ENCODE measurements at regions not wholly inside any gene's neighbourhood (a gene's known extent, or its start where the extent isn't known, plus 50 kb on each side); places are given as distances from the start of the nearest gene placed in this dataset.

DNA sequence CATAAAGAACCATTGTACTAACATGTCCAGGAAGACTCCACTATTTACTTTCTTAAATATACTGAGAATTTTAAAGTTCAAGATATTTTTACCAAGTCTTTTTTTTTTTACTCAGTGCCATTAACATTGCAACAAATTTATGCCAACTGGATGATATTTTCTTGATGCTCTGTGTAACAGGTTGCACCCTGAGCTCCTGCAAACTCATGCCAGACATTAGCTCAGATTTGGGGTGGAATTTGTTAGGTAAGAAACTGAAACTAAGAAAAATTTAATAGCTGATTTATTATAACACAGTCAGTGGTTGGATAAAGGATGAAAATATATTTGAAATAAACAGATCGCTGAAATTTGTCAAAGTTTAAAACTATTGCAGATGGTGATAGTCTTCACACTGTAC lies 228.6 kb upstream of the SPHKAP start:
- TF ChIP-seq, protein P1, sequence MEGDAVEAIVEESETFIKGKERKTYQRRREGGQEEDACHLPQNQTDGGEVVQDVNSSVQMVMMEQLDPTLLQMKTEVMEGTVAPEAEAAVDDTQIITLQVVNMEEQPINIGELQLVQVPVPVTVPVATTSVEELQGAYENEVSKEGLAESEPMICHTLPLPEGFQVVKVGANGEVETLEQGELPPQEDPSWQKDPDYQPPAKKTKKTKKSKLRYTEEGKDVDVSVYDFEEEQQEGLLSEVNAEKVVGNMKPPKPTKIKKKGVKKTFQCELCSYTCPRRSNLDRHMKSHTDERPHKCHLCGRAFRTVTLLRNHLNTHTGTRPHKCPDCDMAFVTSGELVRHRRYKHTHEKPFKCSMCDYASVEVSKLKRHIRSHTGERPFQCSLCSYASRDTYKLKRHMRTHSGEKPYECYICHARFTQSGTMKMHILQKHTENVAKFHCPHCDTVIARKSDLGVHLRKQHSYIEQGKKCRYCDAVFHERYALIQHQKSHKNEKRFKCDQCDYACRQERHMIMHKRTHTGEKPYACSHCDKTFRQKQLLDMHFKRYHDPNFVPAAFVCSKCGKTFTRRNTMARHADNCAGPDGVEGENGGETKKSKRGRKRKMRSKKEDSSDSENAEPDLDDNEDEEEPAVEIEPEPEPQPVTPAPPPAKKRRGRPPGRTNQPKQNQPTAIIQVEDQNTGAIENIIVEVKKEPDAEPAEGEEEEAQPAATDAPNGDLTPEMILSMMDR (IDR thresholded peaks at IDR 0.05; ENCODE audit: insufficient read depth, low read length, poor library complexity, severe bottlenecking): no peak
- Histone ChIP-seq H3K36me3 (ENCODE audit: control insufficient read depth, insufficient read depth, low read length) (no peaks in the 10 kb centered on the region), H3K27me3 (ENCODE audit: control insufficient read depth, insufficient read depth, low read length) (no peaks in the 10 kb centered on the region), H3K4me3 (ENCODE audit: low read depth, low read length) (no peak overlapping the region)
- no peak for DNase-seq (ENCODE audit: low read depth)

DNA sequence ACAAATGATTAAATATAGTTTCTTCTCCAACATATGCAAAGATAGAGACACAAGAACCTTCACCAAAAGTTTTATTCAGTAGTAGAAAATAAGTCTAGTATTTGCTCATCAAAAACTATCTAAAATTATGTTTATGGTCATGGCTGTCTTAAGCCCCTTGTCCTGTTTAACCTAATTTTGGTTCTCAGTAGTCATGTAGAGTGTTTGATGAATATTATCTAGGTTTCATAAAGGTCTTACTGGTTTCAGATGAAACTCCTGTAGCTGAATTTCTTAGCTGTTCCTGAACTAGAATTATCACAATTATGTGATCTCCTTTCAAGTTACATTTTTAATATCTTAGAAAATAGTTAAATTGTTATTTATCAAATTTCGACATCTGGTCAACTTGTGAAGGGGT lies 228.0 kb upstream of the SPHKAP start:
- TF ChIP-seq, protein P1 (IDR thresholded peaks at IDR 0.05; ENCODE audit: insufficient read depth, low read length, poor library complexity, severe bottlenecking): no peak
- no peak for DNase-seq (ENCODE audit: low read depth)
- no peaks in the 10 kb centered on the region for H3K27me3 ChIP-seq (ENCODE audit: control insufficient read depth, insufficient read depth, low read length)
- no peak overlapping the region for H3K4me3 ChIP-seq (ENCODE audit: low read depth, low read length)
- no peaks in the 10 kb centered on the region for H3K36me3 ChIP-seq (ENCODE audit: control insufficient read depth, insufficient read depth, low read length)

DNA sequence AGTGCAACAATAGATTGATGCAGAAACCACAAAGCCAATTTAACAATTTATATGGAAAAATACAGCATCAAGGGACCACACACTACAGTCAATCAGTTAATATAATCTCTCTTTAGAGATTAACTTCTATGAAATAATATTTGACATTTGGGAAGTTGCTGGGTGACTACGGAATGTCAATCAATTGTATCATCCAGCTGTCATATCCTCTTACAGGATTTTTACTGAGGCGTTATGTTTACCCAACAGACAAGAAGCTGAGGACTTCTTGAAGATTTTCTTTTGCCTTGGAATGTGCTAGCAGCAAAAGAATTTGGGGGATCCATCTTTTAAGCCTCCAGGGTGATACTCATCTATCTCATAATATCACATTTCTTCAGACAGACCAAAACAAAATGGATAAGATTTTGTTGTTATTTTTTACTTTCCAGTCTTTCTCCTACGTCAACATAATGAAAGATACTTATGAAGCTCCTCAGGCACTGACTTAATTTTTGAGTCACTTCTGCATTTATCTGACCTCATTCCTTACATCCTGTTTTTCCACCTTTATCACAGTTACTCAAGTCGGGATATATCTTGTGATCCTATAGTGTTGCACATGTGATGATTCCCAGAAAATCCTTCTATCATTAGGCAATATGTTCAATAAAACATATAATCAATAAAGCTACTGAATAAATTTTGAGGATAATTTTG lies 227.2 kb upstream of the SPHKAP start:
- no peak overlapping the region for H3K4me3 ChIP-seq (ENCODE audit: low read depth, low read length)
- no peak for DNase-seq (ENCODE audit: low read depth)
- H3K27me3 ChIP-seq (ENCODE audit: control insufficient read depth, insufficient read depth, low read length): no peaks in the 10 kb centered on the region
- no peaks in the 10 kb centered on the region for H3K36me3 ChIP-seq (ENCODE audit: control insufficient read depth, insufficient read depth, low read length)
- TF ChIP-seq, protein P1 (IDR thresholded peaks at IDR 0.05; ENCODE audit: insufficient read depth, low read length, poor library complexity, severe bottlenecking): no peak

DNA sequence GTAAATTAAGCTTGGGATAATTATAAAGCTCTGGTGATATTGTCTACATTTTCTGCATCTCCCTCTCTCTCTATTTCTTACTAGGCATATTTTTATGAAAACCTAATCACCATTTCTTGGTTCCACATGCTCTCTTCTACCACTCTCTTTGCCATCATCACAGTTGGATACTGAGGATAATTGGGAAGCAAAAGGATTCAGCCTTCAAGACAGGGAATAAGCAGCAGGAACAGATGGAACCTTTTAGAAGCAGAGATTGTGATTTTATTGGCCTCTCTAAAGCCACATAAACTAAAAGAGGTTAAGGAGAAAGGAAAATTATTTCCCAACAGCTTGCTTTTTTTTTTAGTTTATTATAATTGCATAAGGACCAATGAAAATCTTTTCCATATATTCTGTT lies 226.3 kb upstream of the SPHKAP start:
- Histone ChIP-seq H3K4me3 (ENCODE audit: low read depth, low read length) (no peak overlapping the region), H3K36me3 (ENCODE audit: control insufficient read depth, insufficient read depth, low read length) (no peaks in the 10 kb centered on the region), H3K27me3 (ENCODE audit: control insufficient read depth, insufficient read depth, low read length) (no peaks in the 10 kb centered on the region)
- TF ChIP-seq, protein P1 (IDR thresholded peaks at IDR 0.05; ENCODE audit: insufficient read depth, low read length, poor library complexity, severe bottlenecking): no peak
- no peak for DNase-seq (ENCODE audit: low read depth)

DNA sequence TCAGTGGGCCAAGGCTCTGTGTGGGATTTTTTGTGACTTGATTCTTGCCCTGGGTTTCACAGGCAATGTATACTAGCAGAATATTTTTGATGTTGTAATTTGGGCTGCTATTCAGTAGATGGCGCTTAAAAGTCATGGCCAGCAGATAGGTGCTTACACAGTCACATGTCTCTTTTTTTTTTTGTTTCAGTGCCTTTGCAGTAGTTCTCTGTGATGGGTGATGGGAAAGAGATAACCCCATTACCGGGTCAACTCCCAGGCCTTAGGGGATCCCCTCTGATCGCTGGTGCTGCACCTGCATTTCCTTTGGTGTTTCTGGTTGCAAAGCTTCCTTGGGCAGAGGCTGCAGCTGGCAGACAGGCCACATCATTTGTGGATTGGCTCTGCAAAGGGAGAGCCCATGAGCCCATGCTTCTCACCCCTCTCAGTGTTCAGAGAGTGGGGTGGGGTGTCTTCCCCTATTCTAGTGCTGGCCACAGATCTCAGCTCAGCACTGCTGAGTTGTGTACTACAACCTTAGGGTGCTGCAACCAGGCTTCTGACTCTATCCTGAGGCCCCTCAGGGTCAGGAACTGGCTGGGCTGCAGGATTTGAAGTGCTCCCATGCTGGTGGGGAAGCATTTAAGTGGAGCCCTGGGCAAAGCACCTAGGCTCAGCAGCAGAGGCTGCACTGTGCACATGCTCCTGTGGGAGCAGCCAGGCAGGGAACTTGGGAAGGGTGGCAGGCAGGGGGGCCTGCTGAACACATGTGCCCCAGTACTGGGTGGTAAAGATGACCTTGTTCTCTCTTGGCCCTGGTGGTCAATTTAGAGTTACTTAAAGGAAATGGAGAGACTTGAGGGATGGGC lies 219.8 kb upstream of the SPHKAP start:
- DNase-seq (ENCODE audit: low read depth): no peak
- no peak overlapping the region for H3K4me3 ChIP-seq (ENCODE audit: low read depth, low read length)
- H3K27me3 ChIP-seq (ENCODE audit: control insufficient read depth, insufficient read depth, low read length): no peaks in the 10 kb centered on the region
- TF ChIP-seq, protein P1 (IDR thresholded peaks at IDR 0.05; ENCODE audit: insufficient read depth, low read length, poor library complexity, severe bottlenecking): peak; percentile 30
- H3K36me3 ChIP-seq (ENCODE audit: control insufficient read depth, insufficient read depth, low read length): no peaks in the 10 kb centered on the region
